Activated gamma-delta T cell treated with anti-CD3 and anti-CD28 coated beads, Interleukin-2, amount 50 U/mL, for 16 hours (primary cell): ENCODE measurements at regions not wholly inside any gene's neighbourhood (a gene's known extent, or its start where the extent isn't known, plus 50 kb on each side); places are given as distances from the start of the nearest gene placed in this dataset.

Experiments
- DNase-seq: peaks from one replicate; pipeline ENCODE4 v3.0.0-alpha.2; 2020; ENCODE audit warnings: low read depth

GRCh38 chr20:60638430-60639098 lies 613.5 kb upstream of the CDH4 start:
- no peak for DNase-seq

- DNase-seq, result no peak
Observed at GRCh38 chr20:60641879-60642447, 610.1 kb upstream of the CDH4 start.

- no peak for DNase-seq
Observed at GRCh38 chr20:60642541-60642940, 609.5 kb upstream of the CDH4 start.

GRCh38 chr20:60648556-60648955 lies 603.5 kb upstream of the CDH4 start:
- no peak for DNase-seq

- no peak for DNase-seq
Observed at GRCh38 chr20:60649541-60649940, 602.5 kb upstream of the CDH4 start.

DNA sequence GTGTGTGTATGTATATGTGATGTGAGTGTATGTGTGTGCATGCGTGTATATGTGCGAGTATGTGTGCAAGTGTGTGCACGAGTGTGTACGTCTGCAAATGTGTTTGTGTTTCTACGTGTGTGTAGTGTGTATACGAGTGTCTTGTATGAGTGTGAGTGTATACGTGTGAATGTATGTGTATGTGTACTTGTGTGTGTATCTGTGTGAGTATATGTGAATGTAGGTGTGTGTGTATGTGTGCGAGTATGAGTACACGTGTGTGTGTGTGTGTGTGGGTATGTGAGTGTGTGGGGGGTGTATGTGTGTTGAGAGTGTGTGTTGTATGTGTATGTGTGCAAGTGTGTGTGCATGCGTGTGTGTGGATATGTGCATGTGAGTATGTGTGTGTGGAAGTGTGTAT lies 602.0 kb upstream of the CDH4 start:
- no peak for DNase-seq

GRCh38 chr20:60652046-60652445 lies 600.0 kb upstream of the CDH4 start:
- no peak for DNase-seq

- DNase-seq, result no peak
Observed at GRCh38 chr20:60652615-60653014, 599.4 kb upstream of the CDH4 start.

DNA sequence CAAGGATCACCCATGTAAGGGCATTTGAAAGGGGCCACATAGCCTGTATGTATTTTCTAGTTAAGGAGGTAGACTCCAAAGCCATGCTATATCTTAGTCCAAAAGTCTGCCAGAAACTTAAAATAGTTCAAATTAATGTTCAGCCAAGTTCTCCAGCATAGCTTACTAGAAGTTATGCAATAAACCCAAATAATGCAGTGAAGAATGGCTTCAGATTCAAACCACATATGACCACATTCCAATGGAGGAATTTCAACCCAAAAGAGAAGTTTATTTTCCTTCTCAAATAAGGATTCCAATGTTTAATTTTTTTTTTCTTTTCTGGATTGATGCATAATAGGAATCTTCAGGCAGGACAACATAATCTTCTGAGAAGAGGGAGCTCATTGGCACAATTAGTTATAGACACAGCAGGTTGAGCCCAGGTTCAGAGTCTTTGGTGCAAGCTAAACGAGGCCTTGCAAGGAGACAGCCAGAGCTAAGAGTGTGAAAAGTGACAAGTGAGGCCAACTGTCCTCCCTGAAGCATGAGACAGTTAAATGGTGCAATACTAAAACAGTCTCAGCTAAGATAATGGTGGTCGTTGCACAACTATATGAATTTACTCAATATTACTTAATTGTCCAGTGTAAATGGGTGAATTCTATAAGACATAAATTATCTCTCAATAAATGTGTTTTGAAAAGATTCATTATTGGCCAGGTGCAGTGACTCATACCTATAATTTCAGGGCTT lies 598.8 kb upstream of the CDH4 start:
- DNase-seq, result no peak

DNA sequence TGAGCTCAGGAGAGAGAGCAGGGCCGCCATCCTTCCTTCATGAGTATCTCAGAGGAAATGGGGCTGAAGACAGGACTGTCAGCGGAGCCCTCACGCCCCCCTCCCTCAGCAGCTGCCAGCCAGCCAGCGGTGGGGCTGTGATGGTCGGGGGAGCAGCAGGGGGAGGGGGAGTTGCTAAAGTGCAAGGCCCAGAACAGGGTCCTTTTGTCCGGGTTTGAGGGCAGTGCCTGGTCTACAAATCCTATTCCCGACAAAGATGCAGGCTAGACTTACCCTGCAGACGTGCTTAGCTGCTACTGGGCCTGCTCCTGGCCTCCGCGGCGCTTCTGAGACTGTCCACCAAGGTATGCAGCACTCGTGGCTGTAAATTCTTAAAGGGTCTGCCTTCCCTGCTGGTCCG lies 593.4 kb upstream of the CDH4 start:
- no peak for DNase-seq

DNA sequence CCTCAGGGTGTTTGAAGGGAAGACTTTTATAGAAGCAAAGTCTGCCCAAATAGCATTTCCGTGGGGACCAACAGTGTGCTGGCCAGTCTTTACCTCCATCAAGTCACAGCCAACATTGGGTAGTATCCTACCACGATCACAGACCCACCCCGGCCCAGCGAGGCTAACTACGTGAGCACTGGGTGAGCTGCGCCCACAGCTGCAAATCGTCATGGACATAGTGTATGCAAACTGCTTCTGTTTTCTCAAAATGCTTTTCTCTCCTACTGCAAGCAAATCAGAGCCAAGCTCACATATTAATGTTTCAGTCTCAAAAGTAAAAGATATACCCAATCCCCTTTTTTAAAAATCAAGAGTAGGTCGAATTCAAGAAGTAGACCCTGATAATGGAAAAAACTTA lies 592.8 kb upstream of the CDH4 start:
- DNase-seq, result no peak

DNA sequence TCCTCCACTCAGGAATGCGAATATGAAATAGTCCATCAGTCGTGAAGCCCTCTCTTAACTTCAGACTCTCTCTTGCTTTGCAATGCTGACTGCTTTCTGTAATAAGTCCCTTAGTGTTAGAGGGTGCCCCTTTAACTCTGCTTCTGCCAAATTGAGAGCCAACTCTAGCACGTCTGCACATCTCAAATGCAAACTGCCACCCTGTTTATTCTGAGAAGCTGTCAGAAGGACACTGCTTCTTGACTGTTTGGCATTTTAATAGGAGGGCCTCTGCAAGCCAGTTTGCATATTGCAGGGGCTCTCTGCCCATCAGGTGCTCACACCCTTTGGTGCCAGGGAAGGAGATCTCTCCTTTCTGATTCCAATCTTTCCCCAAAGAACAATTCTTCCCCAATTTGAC lies 589.8 kb upstream of the CDH4 start:
- DNase-seq, result no peak

DNA sequence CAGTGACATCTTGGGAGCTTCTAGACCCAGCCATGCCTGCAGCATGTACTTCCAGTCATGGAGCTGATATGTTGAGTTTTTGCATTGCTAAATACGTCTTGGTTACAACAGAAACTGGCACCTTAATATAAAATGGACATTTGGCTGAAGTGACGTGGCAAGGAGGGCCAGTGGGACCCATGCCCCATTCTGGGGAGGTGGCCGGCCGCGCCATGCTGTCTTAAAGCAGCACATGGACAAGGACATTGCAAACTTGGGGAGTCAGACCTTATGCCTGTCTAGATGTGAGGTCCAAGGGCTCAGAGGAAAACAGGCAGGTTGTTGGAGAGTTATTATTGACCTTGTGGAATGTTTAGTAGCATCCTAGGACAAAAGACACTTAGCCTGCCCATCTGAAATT lies 588.0 kb upstream of the CDH4 start:
- no peak for DNase-seq

DNA sequence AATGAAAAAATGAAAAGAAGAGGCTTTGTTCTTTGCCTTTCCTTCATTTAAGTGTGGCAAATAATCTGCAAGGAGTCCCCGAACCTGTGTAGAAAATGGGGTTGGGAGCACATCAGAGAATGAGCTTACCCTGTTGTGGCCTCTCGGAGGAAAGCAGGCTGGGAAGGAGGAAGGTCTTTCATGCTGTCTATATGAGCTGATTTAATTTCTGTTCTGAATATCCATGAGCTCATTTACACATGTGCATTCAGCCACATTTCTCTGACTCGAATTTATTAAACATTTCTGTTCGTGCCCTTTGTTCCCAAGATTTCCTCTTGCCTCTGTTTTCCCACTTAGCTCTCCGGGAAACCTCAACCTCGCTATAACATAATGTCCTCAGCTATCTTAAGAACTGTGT lies 584.4 kb upstream of the CDH4 start:
- DNase-seq, result no peak

- no peak for DNase-seq
Observed at GRCh38 chr20:60669211-60669610, 582.9 kb upstream of the CDH4 start.

- DNase-seq, result no peak
Observed at GRCh38 chr20:60676011-60676410, 576.0 kb upstream of the CDH4 start.

GRCh38 chr20:60677819-60678218 lies 574.2 kb upstream of the CDH4 start:
- DNase-seq, result no peak

GRCh38 chr20:60680554-60680953 lies 571.5 kb upstream of the CDH4 start:
- no peak for DNase-seq

- no peak for DNase-seq
Observed at GRCh38 chr20:60687213-60687612, 564.8 kb upstream of the CDH4 start.

DNA sequence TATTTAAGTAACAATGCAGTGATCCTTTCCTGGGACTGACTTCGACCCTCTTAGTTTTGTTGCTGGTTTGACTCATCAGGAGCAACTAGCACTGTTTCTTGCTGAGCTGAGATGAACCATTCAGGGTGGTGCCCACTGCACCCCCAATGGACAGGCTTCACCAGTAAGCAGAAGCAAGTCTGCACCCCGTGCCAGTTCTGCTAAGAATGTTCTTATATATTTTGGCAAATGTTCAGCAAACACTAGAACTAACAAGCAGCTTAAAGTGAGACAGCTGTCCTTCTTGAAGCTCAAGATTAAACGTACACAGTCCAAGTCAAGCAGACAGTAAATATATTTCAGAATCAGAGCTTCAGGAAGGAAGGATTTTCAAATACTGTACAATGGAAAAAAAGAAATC lies 561.3 kb upstream of the CDH4 start:
- no peak for DNase-seq

GRCh38 chr20:60691966-60692615 lies 560.0 kb upstream of the CDH4 start:
- no peak for DNase-seq

- no peak for DNase-seq
Observed at GRCh38 chr20:60693496-60694133, 558.4 kb upstream of the CDH4 start.

- no peak for DNase-seq
Observed at GRCh38 chr20:60694763-60695162, 557.3 kb upstream of the CDH4 start.
